GM19035 (cell line): ENCODE measurements at regions not wholly inside any gene's neighbourhood (a gene's known extent, or its start where the extent isn't known, plus 50 kb on each side); places are given as distances from the start of the nearest gene placed in this dataset.
"Not testable (repeated sequence)": the region's sequence is repeated elsewhere in the genome, so short reads cannot be mapped to it uniquely, and the experiment has no call there.

Source experiments
- ATAC-seq: cut with Tn5 transposase; IDR thresholded peaks from one replicate; pipeline ENCODE4 v1.9.1; 2021; ENCODE audit not compliant: unreplicated experiment

- no peak for ATAC-seq
Measured at GRCh38 chr3:127069814-127070440, 87.0 kb downstream of the PLXNA1 start.

- no peak for ATAC-seq
Measured at GRCh38 chr3:127070776-127071175, 87.9 kb downstream of the PLXNA1 start.

GRCh38 chr3:127071597-127072001 is 88.7 kb downstream of the PLXNA1 start:
- ATAC-seq, result no peak

- no peak for ATAC-seq
Measured at GRCh38 chr3:127072221-127072771, 89.4 kb downstream of the PLXNA1 start.

- ATAC-seq, result no peak
Measured at GRCh38 chr3:127072971-127073783, 90.3 kb downstream of the PLXNA1 start.

- ATAC-seq, result no peak
Measured at GRCh38 chr3:127073941-127074820, 91.3 kb downstream of the PLXNA1 start.

- ATAC-seq, result peak; percentile 91
Measured at GRCh38 chr3:127074900-127075360, 92.0 kb downstream of the PLXNA1 start.

- not testable (repeated sequence) for ATAC-seq
Measured at GRCh38 chr3:127076166-127076992, 93.5 kb downstream of the PLXNA1 start.

- ATAC-seq, result no peak
Measured at GRCh38 chr3:127077068-127077467, 94.2 kb downstream of the PLXNA1 start.

GRCh38 chr3:127077505-127078064 is 94.7 kb downstream of the PLXNA1 start:
- ATAC-seq, result no peak

GRCh38 chr3:127078626-127079025 is 95.7 kb downstream of the PLXNA1 start:
- no peak for ATAC-seq

- no peak for ATAC-seq
Measured at GRCh38 chr3:127079211-127079610, 96.3 kb downstream of the PLXNA1 start.

GRCh38 chr3:127081001-127081720 is 98.2 kb downstream of the PLXNA1 start:
- no peak for ATAC-seq

GRCh38 chr3:127082066-127082465 is 99.2 kb downstream of the PLXNA1 start:
- no peak for ATAC-seq

GRCh38 chr3:127083778-127084397 is 101.0 kb downstream of the PLXNA1 start:
- no peak for ATAC-seq

GRCh38 chr3:127084401-127084990 is 101.6 kb downstream of the PLXNA1 start:
- ATAC-seq, result no peak

GRCh38 chr3:127085576-127085975 is 102.7 kb downstream of the PLXNA1 start:
- ATAC-seq, result no peak

- not testable (repeated sequence) for ATAC-seq
Measured at GRCh38 chr3:127086591-127086990, 103.7 kb downstream of the PLXNA1 start.
